ENCODE measurements at regions not wholly inside any gene's neighbourhood (a gene's known extent, or its start where the extent isn't known, plus 50 kb on each side); places are given as distances from the start of the nearest gene placed in this dataset.
"Not testable (repeated sequence)": the region's sequence is repeated elsewhere in the genome, so short reads cannot be mapped to it uniquely, and the experiment has no call there.

GRCh38 chrX:10698318-10698640, 77.9 kb upstream of the MID1 start:
- no CpG with 5 or more reads among the region's 1 CpG for WGBS
- H4K8ac ChIP-seq (ENCODE audit: low read length), result no peak overlapping the region
- H4K91ac ChIP-seq (ENCODE audit: low read length), result no peak overlapping the region
- no peak overlapping the region for H3K14ac ChIP-seq (ENCODE audit: low read length in 2 of 2)
- H2BK5ac ChIP-seq (ENCODE audit: low read depth, low read length, poor library complexity, severe bottlenecking), result no peak overlapping the region
- no peak overlapping the region for H3K9ac ChIP-seq (ENCODE audit: low read length)
- no peaks in the 10 kb centered on the region for H3K36me3 ChIP-seq (ENCODE audit: control insufficient read depth in 1 of 2, insufficient read depth in 2 of 2, low read depth in 1 of 2, low read length in 2 of 2)
- H3K79me1 ChIP-seq (replicated peaks; ENCODE audit: low read length, poor library complexity, severe bottlenecking), result no peaks in the 10 kb centered on the region
- no peak overlapping the region for H3K4me3 ChIP-seq (ENCODE audit: insufficient read depth in 1 of 2, low read depth in 1 of 2, low read length in 2 of 2)
- no peak overlapping the region for H2AK5ac ChIP-seq (ENCODE audit: low read length, severe bottlenecking)
- no peaks in the 10 kb centered on the region for H3K9me3 ChIP-seq (ENCODE audit: control insufficient read depth, low read length)
- H2AFZ ChIP-seq (ENCODE audit: low read depth, low read length), result no peak overlapping the region
- H3K4me1 ChIP-seq (ENCODE audit: control insufficient read depth, insufficient read depth, low read depth, low read length), result no peaks in the 10 kb centered on the region
- no peak overlapping the region for H2BK120ac ChIP-seq (ENCODE audit: low read depth, low read length)
- H2BK15ac ChIP-seq (ENCODE audit: low read depth, poor library complexity, severe bottlenecking), result no peak overlapping the region
- DNase-seq, result no peak
- H3K4ac ChIP-seq (ENCODE audit: low read depth in 1 of 2, low read length in 2 of 2), result no peak overlapping the region
- H3K23ac ChIP-seq (ENCODE audit: low read length in 2 of 2), result no peak overlapping the region
- H3K18ac ChIP-seq (ENCODE audit: low read depth in 1 of 2, low read length in 2 of 2), result no peak overlapping the region
- H3K4me2 ChIP-seq (ENCODE audit: low read length, poor library complexity, severe bottlenecking), result no peak overlapping the region
- H2BK12ac ChIP-seq (ENCODE audit: low read length in 2 of 2), result no peak overlapping the region
- H3K27me3 ChIP-seq (ENCODE audit: control insufficient read depth in 1 of 2, insufficient read depth in 1 of 2, low read length in 2 of 2), result no peaks in the 10 kb centered on the region
- no peak overlapping the region for H3K27ac ChIP-seq (ENCODE audit: low read length, poor library complexity, severe bottlenecking)

- H2BK12ac ChIP-seq (ENCODE audit: low read length in 2 of 2), result no peak overlapping the region
- H3K18ac ChIP-seq (ENCODE audit: low read depth in 1 of 2, low read length in 2 of 2), result no peak overlapping the region
- H2AFZ ChIP-seq (ENCODE audit: low read depth, low read length), result no peak overlapping the region
- H2BK15ac ChIP-seq (ENCODE audit: low read depth, poor library complexity, severe bottlenecking), result no peak overlapping the region
- no peaks in the 10 kb centered on the region for H3K36me3 ChIP-seq (ENCODE audit: control insufficient read depth in 1 of 2, insufficient read depth in 2 of 2, low read depth in 1 of 2, low read length in 2 of 2)
- H2AK5ac ChIP-seq (ENCODE audit: low read length, severe bottlenecking), result no peak overlapping the region
- no peak for DNase-seq
- H4K8ac ChIP-seq (ENCODE audit: low read length), result no peak overlapping the region
- H4K91ac ChIP-seq (ENCODE audit: low read length), result no peak overlapping the region
- H3K79me1 ChIP-seq (replicated peaks; ENCODE audit: low read length, poor library complexity, severe bottlenecking), result no peaks in the 10 kb centered on the region
- WGBS, result 95% methylated on average over 3 of the region's 4 CpGs
- no peak overlapping the region for H3K14ac ChIP-seq (ENCODE audit: low read length in 2 of 2)
- no peak overlapping the region for H2BK120ac ChIP-seq (ENCODE audit: low read depth, low read length)
- H3K4me1 ChIP-seq (ENCODE audit: control insufficient read depth, insufficient read depth, low read depth, low read length), result no peaks in the 10 kb centered on the region
- no peak overlapping the region for H3K4me3 ChIP-seq (ENCODE audit: insufficient read depth in 1 of 2, low read depth in 1 of 2, low read length in 2 of 2)
- no peak overlapping the region for H2BK5ac ChIP-seq (ENCODE audit: low read depth, low read length, poor library complexity, severe bottlenecking)
- no peak overlapping the region for H3K27ac ChIP-seq (ENCODE audit: low read length, poor library complexity, severe bottlenecking)
- no peaks in the 10 kb centered on the region for H3K9me3 ChIP-seq (ENCODE audit: control insufficient read depth, low read length)
- no peak overlapping the region for H3K4ac ChIP-seq (ENCODE audit: low read depth in 1 of 2, low read length in 2 of 2)
- H3K23ac ChIP-seq (ENCODE audit: low read length in 2 of 2), result no peak overlapping the region
- H3K4me2 ChIP-seq (ENCODE audit: low read length, poor library complexity, severe bottlenecking), result no peak overlapping the region
- H3K27me3 ChIP-seq (ENCODE audit: control insufficient read depth in 1 of 2, insufficient read depth in 1 of 2, low read length in 2 of 2), result no peaks in the 10 kb centered on the region
- H3K9ac ChIP-seq (ENCODE audit: low read length), result no peak overlapping the region
Measured at GRCh38 chrX:10702031-10702430, 81.6 kb upstream of the MID1 start.

GRCh38 chrX:10706342-10706741, 86.0 kb upstream of the MID1 start:
- DNase-seq; H3K27ac ChIP-seq (ENCODE audit: low read length, poor library complexity, severe bottlenecking); H3K27me3 ChIP-seq (ENCODE audit: control insufficient read depth in 1 of 2, insufficient read depth in 1 of 2, low read length in 2 of 2); H2BK5ac ChIP-seq (ENCODE audit: low read depth, low read length, poor library complexity, severe bottlenecking); H3K4me1 ChIP-seq (ENCODE audit: control insufficient read depth, insufficient read depth, low read depth, low read length); H3K9ac ChIP-seq (ENCODE audit: low read length); H3K4me2 ChIP-seq (ENCODE audit: low read length, poor library complexity, severe bottlenecking); H4K8ac ChIP-seq (ENCODE audit: low read length); H3K14ac ChIP-seq (ENCODE audit: low read length in 2 of 2); H3K18ac ChIP-seq (ENCODE audit: low read depth in 1 of 2, low read length in 2 of 2); H2AK5ac ChIP-seq (ENCODE audit: low read length, severe bottlenecking); H3K23ac ChIP-seq (ENCODE audit: low read length in 2 of 2); H4K91ac ChIP-seq (ENCODE audit: low read length); H3K36me3 ChIP-seq (ENCODE audit: control insufficient read depth in 1 of 2, insufficient read depth in 2 of 2, low read depth in 1 of 2, low read length in 2 of 2); H2BK12ac ChIP-seq (ENCODE audit: low read length in 2 of 2); H2BK120ac ChIP-seq (ENCODE audit: low read depth, low read length); H2AFZ ChIP-seq (ENCODE audit: low read depth, low read length); H2BK15ac ChIP-seq (ENCODE audit: low read depth, poor library complexity, severe bottlenecking); H3K4me3 ChIP-seq (ENCODE audit: insufficient read depth in 1 of 2, low read depth in 1 of 2, low read length in 2 of 2); H3K4ac ChIP-seq (ENCODE audit: low read depth in 1 of 2, low read length in 2 of 2); H3K9me3 ChIP-seq (ENCODE audit: control insufficient read depth, low read length); H3K79me1 ChIP-seq (replicated peaks; ENCODE audit: low read length, poor library complexity, severe bottlenecking): not testable (repeated sequence)
- 94% methylated on average over 3 of the region's 3 CpGs for WGBS

DNA sequence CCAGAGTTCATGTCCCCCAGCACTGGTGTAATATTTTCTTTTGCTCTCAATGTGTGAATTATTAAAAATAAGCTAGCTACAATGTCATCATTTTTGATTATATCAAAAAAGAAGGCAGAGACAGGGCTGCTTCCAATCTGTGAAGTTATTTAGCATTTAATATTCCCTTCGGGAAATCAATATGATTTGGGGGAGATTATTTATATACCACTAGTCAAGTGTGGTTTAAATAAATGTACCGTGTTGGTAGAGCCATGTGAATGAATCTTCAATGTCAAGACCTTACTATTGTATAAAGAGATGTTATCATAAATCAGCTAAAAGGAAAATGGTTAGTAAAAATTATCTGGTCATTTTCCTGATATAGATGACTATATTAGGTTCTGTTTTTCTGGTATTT, 87.4 kb upstream of the MID1 start:
- Histone ChIP-seq H3K36me3 (ENCODE audit: control insufficient read depth in 1 of 2, insufficient read depth in 2 of 2, low read depth in 1 of 2, low read length in 2 of 2) (no peaks in the 10 kb centered on the region), H3K79me1 (replicated peaks; ENCODE audit: low read length, poor library complexity, severe bottlenecking) (no peaks in the 10 kb centered on the region), H3K4me3 (ENCODE audit: insufficient read depth in 1 of 2, low read depth in 1 of 2, low read length in 2 of 2) (no peak overlapping the region), H2BK15ac (ENCODE audit: low read depth, poor library complexity, severe bottlenecking) (no peak overlapping the region), H3K27me3 (ENCODE audit: control insufficient read depth in 1 of 2, insufficient read depth in 1 of 2, low read length in 2 of 2) (no peaks in the 10 kb centered on the region), H3K4ac (ENCODE audit: low read depth in 1 of 2, low read length in 2 of 2) (no peak overlapping the region), H3K4me1 (ENCODE audit: control insufficient read depth, insufficient read depth, low read depth, low read length) (no peaks in the 10 kb centered on the region), H3K14ac (ENCODE audit: low read length in 2 of 2) (no peak overlapping the region), H3K9me3 (ENCODE audit: control insufficient read depth, low read length) (no peaks in the 10 kb centered on the region), H3K23ac (ENCODE audit: low read length in 2 of 2) (no peak overlapping the region), H3K18ac (ENCODE audit: low read depth in 1 of 2, low read length in 2 of 2) (no peak overlapping the region), H2BK120ac (ENCODE audit: low read depth, low read length) (no peak overlapping the region), H2AFZ (ENCODE audit: low read depth, low read length) (no peak overlapping the region), H3K27ac (ENCODE audit: low read length, poor library complexity, severe bottlenecking) (no peak overlapping the region), H2BK5ac (ENCODE audit: low read depth, low read length, poor library complexity, severe bottlenecking) (no peak overlapping the region), H3K9ac (ENCODE audit: low read length) (no peak overlapping the region), H2BK12ac (ENCODE audit: low read length in 2 of 2) (no peak overlapping the region), H2AK5ac (ENCODE audit: low read length, severe bottlenecking) (no peak overlapping the region), H3K4me2 (ENCODE audit: low read length, poor library complexity, severe bottlenecking) (no peak overlapping the region), H4K8ac (ENCODE audit: low read length) (no peak overlapping the region), H4K91ac (ENCODE audit: low read length) (no peak overlapping the region)
- no peak for DNase-seq
- 92% methylated on average over 2 of the region's 2 CpGs for WGBS
